Adrenal gland (tissue), 9 donors: ENCODE measurements at regions not wholly inside any gene's neighbourhood (a gene's known extent, or its start where the extent isn't known, plus 50 kb on each side); places are given as distances from the start of the nearest gene placed in this dataset.
A peak's percentile ranks its signal among the peaks of the same experiment; 100 is the strongest.

Experiments used
- DNase-seq, 7 donors: peaks; one replicate each; pipeline ENCODE4 v3.0.0-alpha.2; 2019 to 2020
- H3K27ac ChIP-seq, 5 donors: fragments of 200-600 bp; sonication (generic) in 4 of 5; 1 replicate in 3 of 5; 2 replicates in 2 of 5; pipeline versions ENCODE4 v1.5.1 to v1.8.0; 2016 to 2020; ENCODE audit warnings: mild to moderate bottlenecking in 1 of 5
- H3K27me3 ChIP-seq: fragments of 200-600 bp; 2 replicates; pipeline ENCODE4 v1.8.0; 2021
- H3K36me3 ChIP-seq, 2 donors: fragments of 200-600 bp; replicated peaks in 1 of 2; 1 replicate in 1 of 2; 2 replicates in 1 of 2; pipeline versions ENCODE4 v1.5.1 to v1.8.0; 2018 to 2022
- H3K4me1 ChIP-seq, 2 donors: fragments of 200-600 bp; replicated peaks in 1 of 2; 1 replicate in 1 of 2; 2 replicates in 1 of 2; pipeline versions ENCODE4 v1.5.1 to v1.8.0; 2018 to 2021
- H3K4me3 ChIP-seq, 4 donors: fragments of 200-600 bp; sonication (generic) in 3 of 4; one replicate each; pipeline ENCODE4 v1.5.1; 2016 to 2018
- H3K9me3 ChIP-seq, 3 donors: fragments of 200-600 bp; sonication (generic) in 1 of 3; replicated peaks in 1 of 3; 1 replicate in 2 of 3; 2 replicates in 1 of 3; pipeline versions ENCODE4 v1.5.1 to v1.8.0; 2016 to 2021
- POLR2A ChIP-seq, 2 donors: fragments of 450-650 bp; IDR thresholded peaks; one replicate each; pipeline ENCODE4 v1.6.1; 2017; ENCODE audit warnings: antibody characterized with exemption in 2 of 2, mild to moderate bottlenecking in 2 of 2, moderate library complexity in 1 of 2
- WGBS, 4 donors: extraction: QIAGEN DNeasy Blood & Tissue Kit in 2 of 4; methylation state at CpG; one replicate each; pipeline versions ENCODE4 v1.1.5 to v1.1.7; 2013 to 2017; 5-methylcytosine and 5-hydroxymethylcytosine counted together
- intact Hi-C, 2 donors: fragments of 100-400 bp; cut with DNase I; formaldehyde crosslinking; loops; one replicate each; pipeline versions ENCODE4 v1.14.1 to v1.15.0; 2022 to 2023
- TF ChIP-seq, protein P1 (sequence below), 6 experiments: fragments of 450-650 bp in 4 of 6; fragments of 200-600 bp in 2 of 6; sonication (generic) in 1 of 6; IDR thresholded peaks; 1 replicate in 5 of 6; 2 replicates in 1 of 6; pipeline versions ENCODE4 v1.5.1 to v1.8.0; 2016 to 2021; ENCODE audit warnings: antibody characterized with exemption in 6 of 6, mild to moderate bottlenecking in 2 of 6, moderate library complexity in 1 of 6
- donor health status: healthy with polysubstance abuse.
- donor health status: Bipolar disorder and iron deficiency.
- donor health status: DM: yes; HTN: yes; CAD: no.
- donor health status: DM: no; HTN: no; CAD: no.
- donor health status: DM: no; HTN: no; CAD: no.

DNA sequence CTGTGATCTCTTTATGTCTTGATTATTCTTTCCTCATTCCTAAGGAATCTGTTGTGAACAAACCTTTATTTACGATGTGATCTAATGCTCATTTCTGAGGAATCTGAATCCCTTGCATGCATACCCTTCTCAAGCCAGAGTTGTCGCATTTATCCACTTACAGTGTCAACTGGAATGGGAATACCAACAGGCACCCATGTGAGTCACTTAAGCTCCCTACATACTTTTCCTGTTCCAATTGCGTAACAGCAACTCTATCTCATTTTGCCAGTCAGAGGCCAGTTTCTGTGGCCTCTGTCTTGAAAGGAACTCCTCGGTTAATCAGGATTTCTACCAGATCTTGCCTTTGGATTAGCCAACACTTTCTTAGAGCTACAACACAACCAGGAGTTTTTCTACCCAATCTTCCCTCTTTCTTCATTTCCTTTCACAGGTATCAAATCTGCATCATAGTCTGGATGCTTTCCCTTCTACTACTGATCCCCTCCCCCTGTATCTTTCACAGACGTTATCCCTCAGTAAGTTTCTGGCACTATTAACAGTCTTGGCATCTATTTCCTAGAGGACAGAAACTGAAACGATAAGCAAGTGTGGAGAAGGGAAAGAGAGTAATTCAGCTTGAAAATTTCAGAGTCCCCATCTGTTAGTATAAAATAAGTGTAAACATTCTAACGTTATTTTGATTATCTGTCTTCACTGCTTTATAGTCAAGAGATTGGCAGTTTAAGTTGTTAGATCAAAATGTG, 66.8 kb upstream of the BCHE start:
- H3K27me3 ChIP-seq = no peaks in the 10 kb centered on the region
- intact Hi-C loops = no loop called here
- TF ChIP-seq, protein P1, sequence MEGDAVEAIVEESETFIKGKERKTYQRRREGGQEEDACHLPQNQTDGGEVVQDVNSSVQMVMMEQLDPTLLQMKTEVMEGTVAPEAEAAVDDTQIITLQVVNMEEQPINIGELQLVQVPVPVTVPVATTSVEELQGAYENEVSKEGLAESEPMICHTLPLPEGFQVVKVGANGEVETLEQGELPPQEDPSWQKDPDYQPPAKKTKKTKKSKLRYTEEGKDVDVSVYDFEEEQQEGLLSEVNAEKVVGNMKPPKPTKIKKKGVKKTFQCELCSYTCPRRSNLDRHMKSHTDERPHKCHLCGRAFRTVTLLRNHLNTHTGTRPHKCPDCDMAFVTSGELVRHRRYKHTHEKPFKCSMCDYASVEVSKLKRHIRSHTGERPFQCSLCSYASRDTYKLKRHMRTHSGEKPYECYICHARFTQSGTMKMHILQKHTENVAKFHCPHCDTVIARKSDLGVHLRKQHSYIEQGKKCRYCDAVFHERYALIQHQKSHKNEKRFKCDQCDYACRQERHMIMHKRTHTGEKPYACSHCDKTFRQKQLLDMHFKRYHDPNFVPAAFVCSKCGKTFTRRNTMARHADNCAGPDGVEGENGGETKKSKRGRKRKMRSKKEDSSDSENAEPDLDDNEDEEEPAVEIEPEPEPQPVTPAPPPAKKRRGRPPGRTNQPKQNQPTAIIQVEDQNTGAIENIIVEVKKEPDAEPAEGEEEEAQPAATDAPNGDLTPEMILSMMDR (IDR thresholded peaks at IDR 0.05) = no peak
- no peak for TF ChIP-seq POLR2A (IDR thresholded peaks at IDR 0.05)
- 78 to 84% (median 80%) methylated on average over 7 of the region's 7 CpGs for WGBS, 4 donors
- H3K36me3 ChIP-seq = no peaks in the 10 kb centered on the region
- H3K27ac ChIP-seq = no peak overlapping the region
- DNase-seq = no peak
- H3K4me3 ChIP-seq = no peak overlapping the region
- H3K4me1 ChIP-seq = no peaks in the 10 kb centered on the region
- no peaks in the 10 kb centered on the region for H3K9me3 ChIP-seq

DNA sequence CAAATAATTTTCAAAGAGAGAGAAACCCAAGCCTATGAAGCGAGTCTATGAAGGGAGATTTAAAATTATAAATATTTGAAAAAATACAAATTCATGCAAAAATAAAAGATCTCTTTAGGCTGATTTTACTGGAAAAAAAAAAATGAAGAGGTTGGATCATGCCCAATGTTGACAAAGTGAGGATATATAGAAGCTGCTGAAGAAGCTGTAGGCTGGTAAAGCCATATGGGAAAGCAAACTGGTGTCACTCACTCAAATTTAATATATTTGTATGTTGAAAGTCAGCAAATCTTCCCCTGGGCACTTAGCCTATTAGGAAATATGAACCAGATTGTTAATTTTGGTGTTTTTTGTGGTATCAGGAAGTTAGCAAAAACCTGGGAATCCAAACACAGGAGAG, 61.8 kb upstream of the BCHE start:
- DNase-seq = no peak
- Histone ChIP-seq H3K4me1 (no peaks in the 10 kb centered on the region), H3K27ac (no peak overlapping the region), H3K9me3 (no peaks in the 10 kb centered on the region), H3K4me3 (no peak overlapping the region), H3K27me3 (no peaks in the 10 kb centered on the region), H3K36me3 (no peaks in the 10 kb centered on the region)
- intact Hi-C loops = no loop called here
- TF ChIP-seq, protein P1 (IDR thresholded peaks at IDR 0.05) = no peak
- TF ChIP-seq POLR2A (IDR thresholded peaks at IDR 0.05) = no peak
- WGBS, 4 donors = 86 to 100% (median 91%) methylated on average over 1 of the region's 1 CpG

GRCh38 chr3:165897137-165897536, 59.9 kb upstream of the BCHE start:
- H3K4me3 ChIP-seq = no peak overlapping the region
- TF ChIP-seq, protein P1 (IDR thresholded peaks at IDR 0.05) = no peak
- TF ChIP-seq POLR2A (IDR thresholded peaks at IDR 0.05) = no peak
- no peaks in the 10 kb centered on the region for H3K36me3 ChIP-seq
- no peak overlapping the region for H3K27ac ChIP-seq
- no peaks in the 10 kb centered on the region for H3K4me1 ChIP-seq
- intact Hi-C loops = no loop called here
- no peak for DNase-seq
- 76 to 90% (median 81%) methylated on average over 7 of the region's 7 CpGs for WGBS, 4 donors
- H3K27me3 ChIP-seq = no peaks in the 10 kb centered on the region
- H3K9me3 ChIP-seq = no peaks in the 10 kb centered on the region

DNA sequence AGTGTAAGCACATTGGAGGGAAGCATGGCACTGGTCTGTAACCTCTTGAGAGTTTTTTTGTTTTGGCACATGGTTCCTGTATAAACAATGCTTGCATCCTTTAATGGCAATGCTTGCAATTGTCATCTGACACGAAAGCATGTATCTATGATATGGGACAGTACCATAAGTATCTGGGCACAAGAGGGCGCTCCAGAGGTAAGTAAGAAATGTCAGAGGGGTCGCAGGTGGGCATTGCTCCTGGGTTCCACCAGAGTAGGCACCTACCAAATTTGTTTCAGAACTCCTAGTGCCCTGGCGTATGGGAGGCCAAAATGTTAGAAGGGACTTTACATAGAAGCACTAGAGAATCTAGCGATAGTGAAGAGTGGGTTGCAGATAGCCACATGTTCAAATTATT, 58.7 kb upstream of the BCHE start:
- no peak for TF ChIP-seq POLR2A (IDR thresholded peaks at IDR 0.05)
- TF ChIP-seq, protein P1 (IDR thresholded peaks at IDR 0.05) = no peak
- Histone ChIP-seq H3K4me3 (no peak overlapping the region), H3K27me3 (no peaks in the 10 kb centered on the region), H3K4me1 (no peaks in the 10 kb centered on the region), H3K36me3 (no peaks in the 10 kb centered on the region), H3K9me3 (no peaks in the 10 kb centered on the region), H3K27ac (no peak overlapping the region)
- peak in 1 of 7 donors; percentile 11 for DNase-seq
- WGBS, 4 donors = 53 to 61% (median 53%) methylated on average over 5 of the region's 5 CpGs
- intact Hi-C loops = no loop called here
